Breast epithelium (tissue), 3 donors: ENCODE measurements at regions not wholly inside any gene's neighbourhood (a gene's known extent, or its start where the extent isn't known, plus 50 kb on each side); places are given as distances from the start of the nearest gene placed in this dataset.

ENCODE experiments used
- POLR2A ChIP-seq: fragments of 450-650 bp; IDR thresholded peaks from one replicate; pipeline ENCODE4 v1.6.1; 2016; ENCODE audit warnings: antibody characterized with exemption, mild to moderate bottlenecking, moderate library complexity
- POLR2AphosphoS5 ChIP-seq, 3 donors: sonication (generic); formaldehyde crosslinking; IDR thresholded peaks; one replicate each; pipeline ENCODE4 v1.6.1; 2017; ENCODE audit warnings: antibody characterized with exemption in 3 of 3
- TF ChIP-seq, protein P1 (sequence below), 3 donors: fragments of 450-650 bp; IDR thresholded peaks; one replicate each; pipeline ENCODE4 v1.5.1; 2016 to 2017; ENCODE audit warnings: antibody characterized with exemption in 3 of 3, mild to moderate bottlenecking in 3 of 3, moderate library complexity in 3 of 3

GRCh38 chr14:58823312-58823711 lies 185.6 kb downstream of the DACT1 start:
- TF ChIP-seq POLR2A = no peak
- TF ChIP-seq, protein P1, sequence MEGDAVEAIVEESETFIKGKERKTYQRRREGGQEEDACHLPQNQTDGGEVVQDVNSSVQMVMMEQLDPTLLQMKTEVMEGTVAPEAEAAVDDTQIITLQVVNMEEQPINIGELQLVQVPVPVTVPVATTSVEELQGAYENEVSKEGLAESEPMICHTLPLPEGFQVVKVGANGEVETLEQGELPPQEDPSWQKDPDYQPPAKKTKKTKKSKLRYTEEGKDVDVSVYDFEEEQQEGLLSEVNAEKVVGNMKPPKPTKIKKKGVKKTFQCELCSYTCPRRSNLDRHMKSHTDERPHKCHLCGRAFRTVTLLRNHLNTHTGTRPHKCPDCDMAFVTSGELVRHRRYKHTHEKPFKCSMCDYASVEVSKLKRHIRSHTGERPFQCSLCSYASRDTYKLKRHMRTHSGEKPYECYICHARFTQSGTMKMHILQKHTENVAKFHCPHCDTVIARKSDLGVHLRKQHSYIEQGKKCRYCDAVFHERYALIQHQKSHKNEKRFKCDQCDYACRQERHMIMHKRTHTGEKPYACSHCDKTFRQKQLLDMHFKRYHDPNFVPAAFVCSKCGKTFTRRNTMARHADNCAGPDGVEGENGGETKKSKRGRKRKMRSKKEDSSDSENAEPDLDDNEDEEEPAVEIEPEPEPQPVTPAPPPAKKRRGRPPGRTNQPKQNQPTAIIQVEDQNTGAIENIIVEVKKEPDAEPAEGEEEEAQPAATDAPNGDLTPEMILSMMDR (IDR thresholded peaks at IDR 0.05) = no peak
- no peak for TF ChIP-seq POLR2AphosphoS5 (IDR thresholded peaks at IDR 0.05)
